ENCODE measurements at regions not wholly inside any gene's neighbourhood (a gene's known extent, or its start where the extent isn't known, plus 50 kb on each side); places are given as distances from the start of the nearest gene placed in this dataset.

DNA sequence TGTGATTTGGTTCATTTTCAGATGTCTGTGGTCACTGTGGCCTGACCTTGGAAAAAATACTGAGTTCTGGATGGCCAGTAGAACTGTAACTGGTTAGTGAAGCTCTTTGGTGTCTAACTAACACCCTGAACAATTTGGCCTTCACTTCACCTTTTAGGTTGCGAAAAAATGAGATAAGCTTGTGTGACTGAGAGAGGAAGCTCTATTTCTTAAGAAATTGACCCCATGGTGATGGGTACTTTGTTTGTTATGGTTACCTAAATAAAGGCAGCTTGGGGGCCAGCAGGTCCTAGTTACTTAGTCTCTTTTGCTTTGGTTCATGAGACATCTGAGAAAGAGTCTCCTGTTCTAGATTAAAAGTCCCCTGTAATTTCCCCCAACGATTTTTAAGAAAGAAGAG lies 181.6 kb downstream of the ZNF326 start:
- ChIA-PET CTCF (no interaction called here), POLR2A (no interaction called here)
- H3K9me3 Mint-ChIP-seq: peaks cover 9% of the 10 kb centered on the region
- ATAC-seq (peak; percentile 63), DNase-seq (ENCODE audit: low spot score) (no peak)
- no peak overlapping the region for H3K4me3 Mint-ChIP-seq
- no peak for TF ChIP-seq ZNF396 (CRISPR knock-in tag; IDR thresholded peaks at IDR 0.05; ENCODE audit: borderline replicate concordance)
- no peak for TF ChIP-seq NR1H2 (CRISPR knock-in tag; IDR thresholded peaks at IDR 0.05)
- TF ChIP-seq EMX1 (CRISPR knock-in tag; IDR thresholded peaks at IDR 0.05): no peak
- TF ChIP-seq ZNF416 (CRISPR knock-in tag; IDR thresholded peaks at IDR 0.05): no peak
- no peak for TF ChIP-seq IRF1 (CRISPR knock-in tag; IDR thresholded peaks at IDR 0.05)
- no peak for TF ChIP-seq PREB (CRISPR knock-in tag; IDR thresholded peaks at IDR 0.05; ENCODE audit: borderline replicate concordance)
- no peak for TF ChIP-seq ESRRA (CRISPR knock-in tag; IDR thresholded peaks at IDR 0.05; ENCODE audit: borderline replicate concordance)
- no peak for TF ChIP-seq ELF4 (CRISPR knock-in tag; IDR thresholded peaks at IDR 0.05; ENCODE audit: low read depth)
- TF ChIP-seq, protein P1, sequence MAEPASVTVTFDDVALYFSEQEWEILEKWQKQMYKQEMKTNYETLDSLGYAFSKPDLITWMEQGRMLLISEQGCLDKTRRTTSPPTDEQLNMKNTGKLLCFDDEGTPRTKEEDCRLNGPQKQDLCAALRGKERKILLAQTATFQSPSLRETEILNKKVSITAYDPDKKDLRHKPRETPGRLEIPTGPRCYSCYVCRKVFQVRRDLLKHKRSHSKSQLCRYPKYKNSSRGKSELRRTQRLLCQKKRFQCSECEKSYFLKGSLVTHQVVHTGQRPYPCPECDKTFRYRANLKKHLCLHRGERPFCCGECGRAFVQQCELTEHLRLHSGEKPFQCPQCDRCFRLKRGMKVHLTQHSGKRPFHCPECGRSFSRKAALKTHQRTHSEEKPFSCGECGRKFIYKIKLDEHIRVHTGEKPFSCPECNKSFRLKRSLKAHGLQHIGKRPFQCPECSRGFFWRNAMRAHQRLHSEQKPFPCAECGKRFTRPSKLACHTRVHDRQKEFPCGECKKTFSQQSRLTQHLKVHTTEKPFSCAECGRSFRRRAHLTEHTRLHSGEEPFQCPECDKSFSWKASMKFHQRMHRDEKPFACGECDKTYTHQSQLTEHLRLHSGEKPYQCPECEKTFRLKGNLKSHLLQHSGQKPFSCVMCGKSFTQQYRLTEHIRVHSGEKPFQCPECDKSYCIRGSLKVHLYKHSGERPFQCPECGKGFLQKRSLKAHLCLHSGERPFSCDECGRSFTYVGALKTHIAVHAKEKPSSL (CRISPR knock-in tag; conservative IDR thresholded peaks at IDR 0.05): no peak
- no peak for TF ChIP-seq E2F1 (CRISPR knock-in tag; IDR thresholded peaks at IDR 0.05)
- no peak for TF ChIP-seq OVOL2 (CRISPR knock-in tag; IDR thresholded peaks at IDR 0.05; ENCODE audit: borderline replicate concordance)
- TF ChIP-seq ZNF138 (CRISPR knock-in tag; conservative IDR thresholded peaks at IDR 0.05): no peak
- TF ChIP-seq ZSCAN18 (CRISPR knock-in tag; IDR thresholded peaks at IDR 0.05): no peak
- TF ChIP-seq FOXP1 (CRISPR knock-in tag; IDR thresholded peaks at IDR 0.05; ENCODE audit: borderline replicate concordance): no peak
- TF ChIP-seq ETV6 (CRISPR knock-in tag; IDR thresholded peaks at IDR 0.05): no peak
- TF ChIP-seq USF1 (CRISPR knock-in tag; IDR thresholded peaks at IDR 0.05): no peak
- no peak for TF ChIP-seq AFF4 (CRISPR knock-in tag; IDR thresholded peaks at IDR 0.05; ENCODE audit: borderline replicate concordance)
- no peak for TF ChIP-seq FOXJ3 (CRISPR knock-in tag; IDR thresholded peaks at IDR 0.05; ENCODE audit: borderline replicate concordance)
- TF ChIP-seq GRHL2 (CRISPR knock-in tag; IDR thresholded peaks at IDR 0.05; ENCODE audit: insufficient replicate concordance, severe bottlenecking): no peak
- peaks cover 8% of the 10 kb centered on the region for H3K4me1 Mint-ChIP-seq
- no peak overlapping the region for H3K27ac Mint-ChIP-seq
- H3K36me3 Mint-ChIP-seq: peaks cover 3% of the 10 kb centered on the region; the same call in 1 of the 2 replicates
- H3K27me3 Mint-ChIP-seq (ENCODE audit: low read depth): no peaks in the 10 kb centered on the region

Data from WTC11 (cell line).